ENCODE measurements at regions not wholly inside any gene's neighbourhood (a gene's known extent, or its start where the extent isn't known, plus 50 kb on each side); places are given as distances from the start of the nearest gene placed in this dataset.

DNA sequence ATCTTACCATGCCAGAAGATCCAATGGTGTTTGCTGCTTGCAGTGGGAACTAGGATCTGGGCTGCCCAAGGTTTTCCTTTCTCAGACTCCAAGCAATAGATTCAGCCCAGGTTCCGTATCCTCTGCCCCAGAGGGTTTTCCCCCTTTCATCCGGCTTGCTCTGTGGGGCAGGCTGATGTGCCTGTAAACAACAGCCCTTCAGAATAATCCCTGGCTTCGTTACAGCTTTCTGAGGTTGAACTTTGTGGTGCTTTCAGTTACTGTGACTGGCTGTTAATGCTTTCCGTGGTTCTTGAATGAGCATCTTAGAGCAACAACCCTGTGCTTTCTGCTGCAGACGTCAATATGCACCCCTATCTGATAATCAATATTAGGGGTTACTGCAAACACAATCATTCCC lies 400.4 kb downstream of the BTBD3 start:
- no peak for DNase-seq (ENCODE audit: low read depth)
- TF ChIP-seq, protein P1, sequence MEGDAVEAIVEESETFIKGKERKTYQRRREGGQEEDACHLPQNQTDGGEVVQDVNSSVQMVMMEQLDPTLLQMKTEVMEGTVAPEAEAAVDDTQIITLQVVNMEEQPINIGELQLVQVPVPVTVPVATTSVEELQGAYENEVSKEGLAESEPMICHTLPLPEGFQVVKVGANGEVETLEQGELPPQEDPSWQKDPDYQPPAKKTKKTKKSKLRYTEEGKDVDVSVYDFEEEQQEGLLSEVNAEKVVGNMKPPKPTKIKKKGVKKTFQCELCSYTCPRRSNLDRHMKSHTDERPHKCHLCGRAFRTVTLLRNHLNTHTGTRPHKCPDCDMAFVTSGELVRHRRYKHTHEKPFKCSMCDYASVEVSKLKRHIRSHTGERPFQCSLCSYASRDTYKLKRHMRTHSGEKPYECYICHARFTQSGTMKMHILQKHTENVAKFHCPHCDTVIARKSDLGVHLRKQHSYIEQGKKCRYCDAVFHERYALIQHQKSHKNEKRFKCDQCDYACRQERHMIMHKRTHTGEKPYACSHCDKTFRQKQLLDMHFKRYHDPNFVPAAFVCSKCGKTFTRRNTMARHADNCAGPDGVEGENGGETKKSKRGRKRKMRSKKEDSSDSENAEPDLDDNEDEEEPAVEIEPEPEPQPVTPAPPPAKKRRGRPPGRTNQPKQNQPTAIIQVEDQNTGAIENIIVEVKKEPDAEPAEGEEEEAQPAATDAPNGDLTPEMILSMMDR (IDR thresholded peaks at IDR 0.05; ENCODE audit: insufficient read depth, low read depth, low read length, missing control alignments) = no peak
- no peak overlapping the region for H3K4me3 ChIP-seq (ENCODE audit: low read depth, low read length)

DNA sequence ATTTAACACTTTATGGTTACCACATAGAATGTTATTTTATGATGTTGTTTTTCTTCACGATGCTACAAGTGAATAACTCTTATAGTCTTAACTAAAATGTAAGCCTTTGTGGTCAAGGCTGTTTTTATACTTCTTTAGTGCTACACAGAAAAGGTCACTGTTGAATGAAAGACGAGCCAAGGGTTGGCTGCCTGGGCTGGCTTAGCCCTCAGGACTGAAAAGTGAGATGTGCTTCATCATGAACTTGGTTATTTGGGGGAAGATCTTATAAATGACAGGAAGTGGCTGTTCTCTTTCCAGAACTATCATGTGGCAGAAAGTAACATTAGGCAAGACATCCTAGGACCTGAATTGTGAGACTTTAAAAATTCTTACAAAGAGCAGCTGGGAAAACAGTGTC lies 404.0 kb downstream of the BTBD3 start:
- TF ChIP-seq, protein P1 (IDR thresholded peaks at IDR 0.05; ENCODE audit: insufficient read depth, low read depth, low read length, missing control alignments) = no peak
- H3K4me3 ChIP-seq (ENCODE audit: low read depth, low read length) = no peak overlapping the region
- DNase-seq (ENCODE audit: low read depth) = no peak

DNA sequence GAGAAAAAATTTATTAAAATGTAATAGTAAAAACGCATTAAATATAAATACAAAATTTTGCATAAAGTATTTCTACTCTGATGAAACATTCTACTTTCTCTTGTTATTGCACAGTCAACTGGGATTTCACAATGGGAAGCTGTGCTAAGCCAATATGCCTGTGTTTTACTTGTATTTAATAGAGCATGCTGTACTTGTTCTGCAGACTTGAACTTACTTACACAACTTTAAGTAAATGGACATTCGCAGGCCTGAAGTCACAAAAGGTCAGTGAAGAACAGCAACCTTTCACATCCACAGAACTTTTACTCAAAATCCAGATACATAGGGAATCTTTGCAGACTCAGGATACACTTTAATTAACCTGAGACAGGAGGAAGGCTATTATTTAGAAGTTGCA lies 409.5 kb downstream of the BTBD3 start:
- DNase-seq (ENCODE audit: low read depth) = no peak
- TF ChIP-seq, protein P1 (IDR thresholded peaks at IDR 0.05; ENCODE audit: insufficient read depth, low read depth, low read length, missing control alignments) = no peak
- H3K4me3 ChIP-seq (ENCODE audit: low read depth, low read length) = no peak overlapping the region

DNA sequence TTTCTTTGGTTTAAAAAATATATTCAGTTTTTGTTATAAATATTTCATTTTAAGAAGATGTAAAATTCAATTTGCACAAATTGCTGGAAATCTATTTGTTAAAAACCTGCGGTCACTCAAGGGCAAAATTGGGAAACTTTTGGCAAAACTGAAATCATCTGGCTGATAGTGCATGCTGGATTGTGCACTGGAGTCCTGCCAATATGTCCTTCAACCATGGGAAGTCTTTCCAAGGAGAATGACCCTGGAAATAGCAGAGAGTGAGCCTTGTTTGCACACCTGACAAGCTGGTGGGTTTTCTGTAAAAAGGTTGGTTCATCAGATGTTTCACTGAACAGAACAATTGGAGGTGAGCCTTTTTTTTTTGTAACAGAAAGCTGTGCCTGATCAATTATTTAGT lies 413.5 kb downstream of the BTBD3 start:
- no peak overlapping the region for H3K4me3 ChIP-seq (ENCODE audit: low read depth, low read length)
- no peak for DNase-seq (ENCODE audit: low read depth)
- TF ChIP-seq, protein P1 (IDR thresholded peaks at IDR 0.05; ENCODE audit: insufficient read depth, low read depth, low read length, missing control alignments) = no peak

DNA sequence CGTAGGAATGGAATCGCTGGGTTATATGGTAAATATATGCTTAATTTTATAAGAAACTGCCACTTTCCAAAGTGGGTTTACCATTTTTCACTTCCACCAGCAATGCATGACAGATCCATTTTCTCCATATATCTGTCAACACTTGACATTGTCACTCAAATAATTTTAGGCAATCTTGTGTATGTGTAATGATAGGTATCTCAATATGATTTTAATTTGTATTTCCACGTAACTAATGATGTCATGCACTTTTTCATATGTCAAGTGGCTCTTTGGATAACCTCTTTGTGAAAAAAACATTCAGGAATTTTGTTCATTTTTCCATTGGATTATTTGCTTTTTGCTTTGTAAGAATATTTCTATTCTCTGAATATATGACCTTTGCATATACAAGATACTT lies 419.9 kb downstream of the BTBD3 start:
- no peak overlapping the region for H3K4me3 ChIP-seq (ENCODE audit: low read depth, low read length)
- DNase-seq (ENCODE audit: low read depth) = no peak
- TF ChIP-seq, protein P1 (IDR thresholded peaks at IDR 0.05; ENCODE audit: insufficient read depth, low read depth, low read length, missing control alignments) = no peak

DNA sequence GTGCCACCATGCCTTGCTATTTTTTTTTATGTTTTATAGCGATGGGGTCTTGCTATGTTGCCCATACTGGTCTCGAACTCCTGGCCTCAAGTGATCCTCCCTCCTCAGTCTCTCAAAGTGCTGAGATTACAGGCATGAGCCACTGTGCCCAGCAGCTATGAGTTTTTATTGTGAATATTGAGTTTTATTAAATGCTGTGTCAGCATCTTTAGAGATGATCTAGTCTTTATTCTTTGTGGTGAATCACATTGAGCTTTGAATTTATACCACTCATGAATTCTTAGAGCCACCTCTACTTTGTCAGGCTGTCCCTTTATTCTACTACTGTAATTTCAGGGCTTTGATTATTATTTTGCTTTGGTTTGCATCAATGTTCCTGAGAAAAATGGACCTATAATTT lies 428.3 kb downstream of the BTBD3 start:
- TF ChIP-seq, protein P1 (IDR thresholded peaks at IDR 0.05; ENCODE audit: insufficient read depth, low read depth, low read length, missing control alignments) = no peak
- no peak overlapping the region for H3K4me3 ChIP-seq (ENCODE audit: low read depth, low read length)
- no peak for DNase-seq (ENCODE audit: low read depth)

DNA sequence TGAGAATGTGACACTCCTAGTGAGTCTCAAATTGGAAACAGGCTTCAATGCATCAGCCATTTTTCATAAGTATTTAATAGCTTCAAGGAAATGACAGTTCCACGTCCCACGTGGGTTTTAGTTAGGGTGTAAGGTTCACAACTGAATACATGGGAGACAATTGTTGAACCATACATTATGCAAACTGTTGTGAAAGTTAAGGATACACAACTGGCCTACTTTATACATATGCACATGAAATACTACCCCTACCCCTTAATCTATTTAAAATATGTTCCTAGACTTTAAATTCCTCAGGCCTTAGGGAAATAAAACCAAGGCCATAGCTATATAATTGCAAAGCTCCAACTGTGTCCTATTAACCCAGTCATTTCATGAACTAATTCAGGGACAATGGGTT lies 436.1 kb downstream of the BTBD3 start:
- DNase-seq (ENCODE audit: low read depth) = no peak
- TF ChIP-seq, protein P1 (IDR thresholded peaks at IDR 0.05; ENCODE audit: insufficient read depth, low read depth, low read length, missing control alignments) = no peak
- H3K4me3 ChIP-seq (ENCODE audit: low read depth, low read length) = no peak overlapping the region
